HG02885 (cell line): ENCODE measurements at regions not wholly inside any gene's neighbourhood (a gene's known extent, or its start where the extent isn't known, plus 50 kb on each side); places are given as distances from the start of the nearest gene placed in this dataset.

Experiments
- ATAC-seq: cut with Tn5 transposase; IDR thresholded peaks from one replicate; pipeline ENCODE4 v1.9.1; 2021; ENCODE audit warnings: mild to moderate bottlenecking; ENCODE audit not compliant: unreplicated experiment, poor library complexity

GRCh38 chr4:81659051-81659450 is 187.3 kb upstream of the RASGEF1B start:
- ATAC-seq = no peak

GRCh38 chr4:81652069-81652478 is 180.4 kb upstream of the RASGEF1B start:
- no peak for ATAC-seq

DNA sequence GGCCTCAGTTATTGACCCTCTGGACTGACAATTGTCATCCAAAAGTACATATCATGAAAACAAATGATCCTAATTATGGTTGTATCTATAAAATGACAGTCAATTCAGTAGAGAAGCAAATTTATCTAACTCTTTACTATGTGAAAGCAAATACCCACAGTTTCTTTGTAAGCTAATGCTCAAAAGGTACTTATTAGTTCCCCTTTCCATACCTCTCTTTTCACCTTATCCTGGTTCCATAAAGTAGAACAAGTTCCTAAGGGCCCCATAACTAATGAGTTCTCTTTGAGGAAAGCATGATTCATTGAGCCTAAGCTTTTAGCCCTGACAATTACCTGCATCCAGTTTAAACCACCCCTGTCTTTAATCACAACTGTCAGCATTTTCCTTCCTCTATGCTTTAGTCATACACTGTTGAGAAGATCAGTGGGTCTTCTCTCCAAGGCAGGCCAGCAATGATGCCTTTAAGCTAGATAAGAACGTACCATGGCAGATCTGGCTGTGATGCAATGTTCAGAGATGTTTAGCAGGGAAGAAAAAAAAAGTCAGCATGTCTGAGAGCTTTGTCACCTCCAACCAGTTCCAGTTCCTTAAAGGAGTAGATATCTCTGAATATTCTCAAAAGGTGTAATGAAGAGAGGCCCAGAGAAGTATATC is 179.7 kb upstream of the RASGEF1B start:
- ATAC-seq = no peak

DNA sequence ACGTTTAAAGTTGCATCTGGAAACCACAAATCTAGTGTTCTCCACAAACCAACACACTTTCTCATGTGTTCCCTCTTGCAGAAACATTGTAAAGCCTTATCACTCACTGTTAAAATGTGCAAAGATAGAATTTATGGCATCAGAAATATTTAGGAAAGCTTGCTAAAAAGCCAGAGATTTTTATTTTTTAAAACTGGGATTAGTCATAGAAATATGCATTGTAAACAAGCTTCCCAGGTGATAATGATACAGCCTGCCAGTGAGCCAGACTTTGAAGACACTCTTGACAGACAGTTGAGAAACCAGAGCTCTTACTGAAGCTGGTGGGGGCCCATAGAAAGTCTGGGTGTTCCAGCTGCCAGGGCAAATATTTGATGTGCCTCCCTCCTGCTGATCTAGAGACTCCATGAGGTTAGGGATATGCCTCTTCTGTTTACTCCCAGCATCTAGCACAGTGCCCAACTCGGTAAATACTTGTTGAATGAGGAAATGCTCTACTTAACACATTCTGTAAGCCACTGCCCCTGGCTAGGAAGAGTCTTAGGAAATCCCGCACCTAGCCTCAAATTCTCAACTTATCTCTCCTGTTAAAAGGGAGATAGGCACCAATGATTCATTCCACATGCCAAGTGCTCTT is 179.0 kb upstream of the RASGEF1B start:
- no peak for ATAC-seq

DNA sequence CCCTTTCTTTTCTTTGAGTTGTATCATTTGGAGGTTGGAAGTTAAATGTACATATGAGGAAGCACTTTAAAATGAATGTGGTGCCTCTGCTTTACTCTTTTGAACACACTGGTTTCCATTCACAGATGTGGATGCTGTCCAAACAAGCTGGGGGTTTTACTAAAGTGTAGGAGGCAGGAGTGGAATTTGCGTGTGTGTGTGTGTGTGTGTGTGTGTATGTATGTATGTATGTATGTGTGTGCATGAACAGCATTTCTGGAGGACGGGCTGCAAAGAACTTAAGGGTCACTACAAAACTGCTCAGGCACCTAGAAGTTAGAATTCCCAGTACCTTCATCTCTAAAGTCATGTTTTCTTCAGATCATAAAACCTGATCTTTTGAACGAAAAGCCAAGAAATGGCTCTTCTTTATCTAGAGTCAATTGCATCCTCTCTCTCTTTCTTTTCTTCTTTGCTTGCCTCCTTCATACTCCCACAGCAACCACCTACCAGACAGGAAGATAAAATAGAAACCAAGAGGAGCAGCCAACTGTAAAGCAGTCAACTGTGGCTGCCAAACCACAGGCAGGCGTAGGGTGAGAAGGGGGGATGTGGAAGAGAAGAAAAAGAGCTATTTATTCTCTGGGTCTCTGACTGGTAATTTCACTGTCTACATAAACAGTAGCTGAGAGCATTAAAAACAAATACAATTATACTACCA is 177.0 kb upstream of the RASGEF1B start:
- ATAC-seq = peak; percentile 95

GRCh38 chr4:81647388-81647787 is 175.7 kb upstream of the RASGEF1B start:
- ATAC-seq = no peak

GRCh38 chr4:81642543-81642942 is 170.8 kb upstream of the RASGEF1B start:
- ATAC-seq = no peak

- ATAC-seq = no peak
Measured at GRCh38 chr4:81639248-81639647, 167.5 kb upstream of the RASGEF1B start.

- ATAC-seq = no peak
Measured at GRCh38 chr4:81638698-81639097, 167.0 kb upstream of the RASGEF1B start.

GRCh38 chr4:81635739-81636138 is 164.0 kb upstream of the RASGEF1B start:
- peak; percentile 97 for ATAC-seq

- ATAC-seq = no peak
Measured at GRCh38 chr4:81634766-81635549, 163.3 kb upstream of the RASGEF1B start.

GRCh38 chr4:81634165-81634564 is 162.5 kb upstream of the RASGEF1B start:
- ATAC-seq = no peak

DNA sequence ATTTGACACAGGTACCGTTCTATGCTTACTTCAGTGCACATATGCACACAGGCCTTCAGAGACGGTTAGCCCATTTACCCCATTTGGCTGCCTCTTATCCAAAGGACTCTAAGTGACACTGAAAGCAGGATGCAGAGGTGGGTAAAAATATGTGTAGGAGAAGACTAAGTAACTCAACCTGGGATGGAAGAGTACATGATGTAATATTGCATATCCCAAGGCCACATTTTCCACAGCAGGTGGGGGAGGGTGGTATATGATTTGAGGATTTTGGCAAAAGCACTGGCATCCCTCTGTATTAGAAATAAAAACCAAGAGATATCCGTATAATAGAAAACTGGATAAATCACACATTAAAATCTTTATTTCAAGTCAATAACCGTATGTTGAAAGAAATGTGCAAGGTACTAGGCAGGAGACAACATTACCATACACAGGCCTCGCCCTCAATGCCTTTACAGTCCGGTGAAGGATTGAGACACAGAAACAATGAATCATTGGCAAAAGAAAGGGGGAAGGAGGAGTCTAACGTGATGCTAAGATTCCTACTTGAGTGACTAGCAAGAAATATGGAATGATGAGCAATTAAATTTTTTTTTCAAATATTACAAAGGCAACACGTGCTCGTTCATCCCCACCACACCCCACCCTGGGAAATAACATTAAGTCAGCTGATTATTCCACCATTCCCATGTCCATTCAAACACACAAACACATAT is 161.0 kb upstream of the RASGEF1B start:
- no peak for ATAC-seq

GRCh38 chr4:81631958-81632441 is 160.3 kb upstream of the RASGEF1B start:
- peak; percentile 56 for ATAC-seq

DNA sequence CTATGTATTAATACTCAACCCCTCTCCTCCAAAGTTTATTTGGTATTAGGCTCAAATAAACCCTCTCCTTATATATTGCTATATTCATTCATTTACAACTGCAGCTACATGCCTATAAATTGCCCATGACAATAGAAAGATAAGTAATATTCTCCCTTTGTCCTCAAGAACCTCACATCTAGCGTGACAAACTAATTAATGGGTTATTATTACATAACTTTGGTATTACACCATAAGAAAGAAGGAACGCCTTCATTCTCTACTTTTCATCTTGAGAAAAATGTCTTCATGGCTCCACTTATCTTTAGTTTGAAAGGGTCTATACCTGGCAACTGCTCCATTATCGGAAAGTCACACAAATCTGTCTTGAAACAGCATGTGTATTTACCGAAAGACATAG is 157.7 kb upstream of the RASGEF1B start:
- ATAC-seq = no peak

DNA sequence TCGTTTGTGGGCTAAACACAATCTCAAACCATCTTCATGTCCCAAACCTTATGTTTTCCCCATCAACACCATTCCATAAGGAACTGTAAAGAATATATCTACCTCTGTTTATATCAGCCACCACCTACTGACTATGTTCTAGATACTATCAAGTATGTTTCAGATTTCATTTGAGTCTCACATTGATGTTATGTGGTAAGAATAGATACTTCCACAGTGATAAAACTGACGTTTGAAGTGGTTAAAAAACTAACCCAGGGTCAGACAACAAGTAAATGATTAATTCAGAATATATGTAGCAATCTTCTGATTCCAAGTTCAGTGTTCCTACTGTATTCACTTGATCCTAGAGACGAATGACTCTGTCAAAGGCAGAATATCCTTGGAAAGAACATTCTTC is 156.8 kb upstream of the RASGEF1B start:
- no peak for ATAC-seq

DNA sequence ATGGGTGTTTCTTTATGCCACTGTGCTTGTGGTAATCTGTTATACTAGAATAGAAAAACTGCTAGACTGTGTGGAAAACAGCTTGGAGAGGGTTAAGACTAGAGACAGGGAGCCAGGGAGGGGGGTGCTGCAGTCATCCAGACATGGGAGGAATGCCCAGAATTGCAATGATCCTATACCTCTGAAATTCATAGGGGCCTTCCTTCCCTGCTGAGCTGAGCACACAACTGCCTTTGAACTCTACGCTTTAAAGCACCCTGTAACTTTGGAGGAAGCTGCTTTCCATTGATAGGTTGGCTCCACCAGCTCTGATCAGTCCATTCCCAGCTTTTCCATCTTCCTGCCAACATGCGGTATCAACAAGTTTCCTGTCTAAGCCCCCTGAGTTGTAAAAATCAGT is 155.9 kb upstream of the RASGEF1B start:
- ATAC-seq = no peak

DNA sequence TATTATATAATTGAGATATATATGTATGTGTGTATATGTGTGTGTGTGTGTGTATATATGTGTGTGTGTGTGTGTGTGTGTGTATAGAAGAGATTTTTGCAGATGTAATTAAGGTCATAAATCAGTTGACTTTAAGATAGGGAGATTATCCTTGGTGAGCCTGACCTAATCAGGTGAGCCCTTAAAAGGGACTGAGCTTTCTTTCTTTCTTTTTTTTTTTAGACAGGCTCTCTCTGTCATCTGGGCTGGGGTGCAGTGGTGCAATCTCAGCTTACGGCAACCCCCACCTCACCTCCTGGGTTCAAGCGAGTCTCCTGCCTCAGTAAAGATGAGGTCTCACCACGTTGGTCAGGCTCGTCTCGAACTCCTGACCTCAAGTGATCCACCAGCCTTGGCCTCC is 155.1 kb upstream of the RASGEF1B start:
- no peak for ATAC-seq

DNA sequence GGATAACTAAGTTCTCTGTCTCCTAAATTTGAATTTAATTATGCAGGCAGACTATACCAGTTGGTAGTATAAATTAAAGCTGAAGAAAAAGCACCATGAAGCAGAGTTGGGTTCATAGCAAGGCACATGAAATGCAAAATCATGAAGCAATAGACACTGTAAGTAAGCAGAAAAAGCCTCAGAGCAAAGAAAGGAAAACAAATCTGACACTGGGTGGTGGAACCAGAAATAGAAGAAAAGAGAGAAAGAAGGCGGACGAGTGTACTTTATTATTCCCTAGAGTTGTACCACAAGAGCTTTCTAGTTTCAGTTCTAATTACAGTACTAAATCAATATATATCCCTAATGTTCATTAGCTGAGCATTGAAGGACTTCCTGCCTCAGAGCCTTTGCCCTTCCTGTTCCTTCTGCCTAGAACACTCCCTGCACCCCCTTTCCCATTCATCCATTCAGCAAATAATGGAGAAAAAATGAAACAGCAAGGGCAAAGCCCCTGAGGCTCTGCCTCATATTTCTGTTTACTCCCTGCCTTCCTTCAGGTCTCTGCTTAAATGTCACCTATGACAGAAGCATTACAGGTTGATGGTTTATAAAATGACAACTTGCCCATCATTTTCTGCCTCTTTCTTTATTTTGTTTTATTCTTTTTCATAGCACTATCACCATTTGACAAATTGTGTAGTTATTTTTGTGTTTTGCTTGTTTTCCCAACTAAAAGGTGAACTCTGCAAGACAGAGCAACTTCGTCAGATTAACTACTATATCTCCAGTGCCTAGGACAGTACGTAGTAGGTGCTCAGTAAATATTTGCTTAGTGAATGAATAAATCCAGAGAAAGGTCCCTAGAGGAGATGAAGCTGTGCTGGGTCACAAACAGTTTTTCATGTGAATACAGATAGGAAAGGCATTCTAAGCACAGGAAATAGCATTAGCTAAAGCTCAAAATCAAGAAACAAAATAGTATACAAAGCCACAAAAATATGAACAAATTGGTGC is 154.0 kb upstream of the RASGEF1B start:
- no peak for ATAC-seq
